ENCODE measurements at regions not wholly inside any gene's neighbourhood (a gene's known extent, or its start where the extent isn't known, plus 50 kb on each side); places are given as distances from the start of the nearest gene placed in this dataset.

GRCh38 chr7:12796397-12797127, 109.1 kb downstream of the ARL4A start:
- DNase-seq (ENCODE audit: extremely low spot score) = no peak
- Histone ChIP-seq H3K27ac (ENCODE audit: low read depth) (no peak overlapping the region), H3K4me3 (ENCODE audit: low read depth, low read length) (no peak overlapping the region), H3K36me3 (ENCODE audit: insufficient read depth) (no peaks in the 10 kb centered on the region), H3K4me1 (ENCODE audit: insufficient read depth) (no peaks in the 10 kb centered on the region)
- 57% methylated on average over 4 of the region's 4 CpGs for WGBS

GRCh38 chr7:12800486-12800885, 113.1 kb downstream of the ARL4A start:
- Histone ChIP-seq H3K4me1 (ENCODE audit: insufficient read depth) (no peaks in the 10 kb centered on the region), H3K27ac (ENCODE audit: low read depth) (no peak overlapping the region), H3K36me3 (ENCODE audit: insufficient read depth) (no peaks in the 10 kb centered on the region), H3K4me3 (ENCODE audit: low read depth, low read length) (no peak overlapping the region)
- 49% methylated on average over 3 of the region's 3 CpGs for WGBS
- no peak for DNase-seq (ENCODE audit: extremely low spot score)

- Histone ChIP-seq H3K36me3 (ENCODE audit: insufficient read depth) (no peaks in the 10 kb centered on the region), H3K27ac (ENCODE audit: low read depth) (no peak overlapping the region)
- WGBS = 79% methylated on average over 4 of the region's 4 CpGs
Measured at GRCh38 chr7:12801107-12801506, 113.7 kb downstream of the ARL4A start.

GRCh38 chr7:12802070-12802469, 114.6 kb downstream of the ARL4A start:
- no peaks in the 10 kb centered on the region for H3K36me3 ChIP-seq (ENCODE audit: insufficient read depth)
- 69% methylated on average over 2 of the region's 2 CpGs for WGBS
- H3K4me3 ChIP-seq (ENCODE audit: low read depth, low read length) = no peak overlapping the region
- no peaks in the 10 kb centered on the region for H3K4me1 ChIP-seq (ENCODE audit: insufficient read depth)
- no peak overlapping the region for H3K27ac ChIP-seq (ENCODE audit: low read depth)
- no peak for DNase-seq (ENCODE audit: extremely low spot score)

More at GRCh38 chr7:12801107-12801506, 113.7 kb downstream of the ARL4A start:
- Histone ChIP-seq H3K4me3 (ENCODE audit: low read depth, low read length) (no peak overlapping the region), H3K4me1 (ENCODE audit: insufficient read depth) (no peaks in the 10 kb centered on the region)
- no peak for DNase-seq (ENCODE audit: extremely low spot score)

- Histone ChIP-seq H3K4me1 (ENCODE audit: insufficient read depth) (no peaks in the 10 kb centered on the region), H3K36me3 (ENCODE audit: insufficient read depth) (no peaks in the 10 kb centered on the region), H3K27ac (ENCODE audit: low read depth) (no peak overlapping the region), H3K4me3 (ENCODE audit: low read depth, low read length) (no peak overlapping the region)
- no peak for DNase-seq (ENCODE audit: extremely low spot score)
- 79% methylated on average over 7 of the region's 7 CpGs for WGBS
Measured at GRCh38 chr7:12803542-12803941, 116.1 kb downstream of the ARL4A start.

GRCh38 chr7:12805518-12805928, 118.1 kb downstream of the ARL4A start:
- DNase-seq (ENCODE audit: extremely low spot score) = no peak
- H3K36me3 ChIP-seq (ENCODE audit: insufficient read depth) = no peaks in the 10 kb centered on the region
- 60% methylated on average over 1 of the region's 1 CpG for WGBS
- H3K4me3 ChIP-seq (ENCODE audit: low read depth, low read length) = no peak overlapping the region
- no peaks in the 10 kb centered on the region for H3K4me1 ChIP-seq (ENCODE audit: insufficient read depth)
- no peak overlapping the region for H3K27ac ChIP-seq (ENCODE audit: low read depth)

- H3K36me3 ChIP-seq (ENCODE audit: insufficient read depth) = no peaks in the 10 kb centered on the region
- no peaks in the 10 kb centered on the region for H3K4me1 ChIP-seq (ENCODE audit: insufficient read depth)
- no peak overlapping the region for H3K27ac ChIP-seq (ENCODE audit: low read depth)
- no peak overlapping the region for H3K4me3 ChIP-seq (ENCODE audit: low read depth, low read length)
- WGBS = 65% methylated on average over 7 of the region's 7 CpGs
- no peak for DNase-seq (ENCODE audit: extremely low spot score)
Measured at GRCh38 chr7:12805957-12806356, 118.5 kb downstream of the ARL4A start.

- no peak overlapping the region for H3K4me3 ChIP-seq (ENCODE audit: low read depth, low read length)
- 47% methylated on average over 5 of the region's 5 CpGs for WGBS
Measured at GRCh38 chr7:12809476-12809875, 122.0 kb downstream of the ARL4A start.

GRCh38 chr7:12812111-12812510, 124.7 kb downstream of the ARL4A start:
- no peak overlapping the region for H3K4me3 ChIP-seq (ENCODE audit: low read depth, low read length)
- H3K36me3 ChIP-seq (ENCODE audit: insufficient read depth) = no peaks in the 10 kb centered on the region
- 84% methylated on average over 4 of the region's 4 CpGs for WGBS
- no peaks in the 10 kb centered on the region for H3K4me1 ChIP-seq (ENCODE audit: insufficient read depth)
- no peak for DNase-seq (ENCODE audit: extremely low spot score)
- no peak overlapping the region for H3K27ac ChIP-seq (ENCODE audit: low read depth)

More at GRCh38 chr7:12809476-12809875, 122.0 kb downstream of the ARL4A start:
- Histone ChIP-seq H3K4me1 (ENCODE audit: insufficient read depth) (no peaks in the 10 kb centered on the region), H3K36me3 (ENCODE audit: insufficient read depth) (no peaks in the 10 kb centered on the region), H3K27ac (ENCODE audit: low read depth) (no peak overlapping the region)
- no peak for DNase-seq (ENCODE audit: extremely low spot score)

GRCh38 chr7:12814107-12814506, 126.7 kb downstream of the ARL4A start:
- no peak for DNase-seq (ENCODE audit: extremely low spot score)
- no peaks in the 10 kb centered on the region for H3K4me1 ChIP-seq (ENCODE audit: insufficient read depth)
- no peaks in the 10 kb centered on the region for H3K36me3 ChIP-seq (ENCODE audit: insufficient read depth)
- H3K4me3 ChIP-seq (ENCODE audit: low read depth, low read length) = no peak overlapping the region
- H3K27ac ChIP-seq (ENCODE audit: low read depth) = no peak overlapping the region
- 97% methylated on average over 2 of the region's 2 CpGs for WGBS

GRCh38 chr7:12814828-12815227, 127.4 kb downstream of the ARL4A start:
- no peak for DNase-seq (ENCODE audit: extremely low spot score)
- Histone ChIP-seq H3K27ac (ENCODE audit: low read depth) (no peak overlapping the region), H3K4me1 (ENCODE audit: insufficient read depth) (no peaks in the 10 kb centered on the region), H3K4me3 (ENCODE audit: low read depth, low read length) (no peak overlapping the region), H3K36me3 (ENCODE audit: insufficient read depth) (no peaks in the 10 kb centered on the region)

GRCh38 chr7:12815426-12815825, 128.0 kb downstream of the ARL4A start:
- H3K27ac ChIP-seq (ENCODE audit: low read depth) = no peak overlapping the region
- H3K4me3 ChIP-seq (ENCODE audit: low read depth, low read length) = no peak overlapping the region
- DNase-seq (ENCODE audit: extremely low spot score) = no peak
- H3K36me3 ChIP-seq (ENCODE audit: insufficient read depth) = no peaks in the 10 kb centered on the region
- H3K4me1 ChIP-seq (ENCODE audit: insufficient read depth) = no peaks in the 10 kb centered on the region
- 85% methylated on average over 4 of the region's 4 CpGs for WGBS

GRCh38 chr7:12815871-12816270, 128.4 kb downstream of the ARL4A start:
- Histone ChIP-seq H3K4me1 (ENCODE audit: insufficient read depth) (no peaks in the 10 kb centered on the region), H3K27ac (ENCODE audit: low read depth) (no peak overlapping the region), H3K36me3 (ENCODE audit: insufficient read depth) (no peaks in the 10 kb centered on the region), H3K4me3 (ENCODE audit: low read depth, low read length) (no peak overlapping the region)
- no peak for DNase-seq (ENCODE audit: extremely low spot score)

GRCh38 chr7:12820777-12821176, 133.3 kb downstream of the ARL4A start:
- 79% methylated on average over 3 of the region's 3 CpGs for WGBS
- H3K4me3 ChIP-seq (ENCODE audit: low read depth, low read length) = no peak overlapping the region
- DNase-seq (ENCODE audit: extremely low spot score) = no peak
- H3K36me3 ChIP-seq (ENCODE audit: insufficient read depth) = no peaks in the 10 kb centered on the region
- H3K4me1 ChIP-seq (ENCODE audit: insufficient read depth) = no peaks in the 10 kb centered on the region
- H3K27ac ChIP-seq (ENCODE audit: low read depth) = no peak overlapping the region

GRCh38 chr7:12821746-12822145, 134.3 kb downstream of the ARL4A start:
- H3K4me1 ChIP-seq (ENCODE audit: insufficient read depth) = no peaks in the 10 kb centered on the region
- H3K27ac ChIP-seq (ENCODE audit: low read depth) = no peak overlapping the region
- 73% methylated on average over 2 of the region's 2 CpGs for WGBS
- no peak overlapping the region for H3K4me3 ChIP-seq (ENCODE audit: low read depth, low read length)
- DNase-seq (ENCODE audit: extremely low spot score) = no peak
- no peaks in the 10 kb centered on the region for H3K36me3 ChIP-seq (ENCODE audit: insufficient read depth)

All from urinary bladder (tissue), 3 donors.